GM21367 (cell line): ENCODE measurements at regions not wholly inside any gene's neighbourhood (a gene's known extent, or its start where the extent isn't known, plus 50 kb on each side); places are given as distances from the start of the nearest gene placed in this dataset.
"Not testable (repeated sequence)": the region's sequence is repeated elsewhere in the genome, so short reads cannot be mapped to it uniquely, and the experiment has no call there.

Source experiments
- ATAC-seq: cut with Tn5 transposase; IDR thresholded peaks from one replicate; pipeline ENCODE4 v1.9.1; 2021; ENCODE audit not compliant: unreplicated experiment

GRCh38 chr1:143643148-143643885 is 328.5 kb downstream of the FAM72C start:
- ATAC-seq = no peak

- ATAC-seq = no peak
Measured at GRCh38 chr1:143625886-143626285, 345.9 kb downstream of the FAM72C start.

- ATAC-seq = no peak
Measured at GRCh38 chr1:143619851-143620250, 351.9 kb downstream of the FAM72C start.

- ATAC-seq = no peak
Measured at GRCh38 chr1:143611159-143611558, 360.6 kb downstream of the FAM72C start.

- ATAC-seq = no peak
Measured at GRCh38 chr1:143610196-143610595, 361.6 kb downstream of the FAM72C start.

GRCh38 chr1:143604887-143605286 is 366.9 kb downstream of the FAM72C start:
- ATAC-seq = no peak

GRCh38 chr1:143584508-143584907 is 387.3 kb downstream of the FAM72C start:
- ATAC-seq = no peak

- ATAC-seq = no peak
Measured at GRCh38 chr1:143574891-143575520, 396.8 kb downstream of the FAM72C start.

- not testable (repeated sequence) for ATAC-seq
Measured at GRCh38 chr1:143572661-143573060, 399.1 kb downstream of the FAM72C start.

GRCh38 chr1:143563761-143564160 is 408.0 kb downstream of the FAM72C start:
- ATAC-seq = not testable (repeated sequence)

GRCh38 chr1:143553627-143554026 is 418.2 kb downstream of the FAM72C start:
- no peak for ATAC-seq

GRCh38 chr1:143504703-143505102 is 467.1 kb downstream of the FAM72C start:
- not testable (repeated sequence) for ATAC-seq

GRCh38 chr1:143504080-143504479 is 467.7 kb downstream of the FAM72C start:
- not testable (repeated sequence) for ATAC-seq

- not testable (repeated sequence) for ATAC-seq
Measured at GRCh38 chr1:143503048-143503447, 468.7 kb downstream of the FAM72C start.

- ATAC-seq = not testable (repeated sequence)
Measured at GRCh38 chr1:143502038-143502437, 469.7 kb downstream of the FAM72C start.

- not testable (repeated sequence) for ATAC-seq
Measured at GRCh38 chr1:143498059-143498749, 473.6 kb downstream of the FAM72C start.

- ATAC-seq = no peak
Measured at GRCh38 chr1:143497374-143497747, 474.4 kb downstream of the FAM72C start.

GRCh38 chr1:143496526-143497373 is 475.0 kb downstream of the FAM72C start:
- ATAC-seq = not testable (repeated sequence)
